ENCODE measurements at regions not wholly inside any gene's neighbourhood (a gene's known extent, or its start where the extent isn't known, plus 50 kb on each side); places are given as distances from the start of the nearest gene placed in this dataset.
"Not testable (repeated sequence)": the region's sequence is repeated elsewhere in the genome, so short reads cannot be mapped to it uniquely, and the experiment has no call there.

GRCh38 chr6:49097664-49098063 is 365.4 kb downstream of the MMUT start:
- DNase-seq (ENCODE audit: low read depth), result not testable (repeated sequence)

DNA sequence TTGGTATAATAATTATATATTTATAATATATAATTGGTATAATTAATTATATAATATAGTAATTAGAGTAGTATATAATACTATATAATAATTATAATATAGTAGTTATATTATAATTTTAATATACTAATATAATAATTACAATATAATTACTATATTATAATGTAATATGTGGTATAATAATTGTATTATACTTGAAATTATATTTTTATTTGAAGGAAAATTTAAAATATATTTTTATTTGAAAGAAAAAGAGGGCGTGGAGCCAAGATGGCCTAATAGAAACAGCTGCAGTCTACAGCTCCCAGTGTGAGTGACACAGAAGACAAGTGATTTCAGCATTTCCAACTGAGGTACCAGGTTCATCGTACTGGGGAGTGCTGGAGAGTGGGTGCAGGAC is 365.9 kb downstream of the MMUT start:
- no peak for DNase-seq (ENCODE audit: low read depth)

DNA sequence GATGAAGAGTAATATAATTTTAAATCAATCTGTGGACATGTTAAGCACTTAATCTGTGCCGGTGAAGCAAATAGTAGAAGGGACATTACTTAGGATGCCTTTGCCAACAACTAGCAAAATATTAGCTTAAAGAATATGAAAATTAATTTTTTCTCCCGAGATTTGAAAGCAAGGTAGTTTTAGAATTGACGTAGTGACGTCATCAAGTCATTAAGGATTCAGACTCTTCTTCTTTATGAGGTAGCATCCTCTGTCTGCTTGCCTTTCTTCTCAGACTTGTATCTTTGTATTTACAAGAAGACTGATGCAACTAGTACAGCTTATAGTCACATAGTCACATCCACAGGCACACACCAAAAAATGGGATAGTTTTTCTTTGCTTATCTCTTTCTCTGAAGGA is 374.4 kb downstream of the MMUT start:
- no peak for DNase-seq (ENCODE audit: low read depth)

DNA sequence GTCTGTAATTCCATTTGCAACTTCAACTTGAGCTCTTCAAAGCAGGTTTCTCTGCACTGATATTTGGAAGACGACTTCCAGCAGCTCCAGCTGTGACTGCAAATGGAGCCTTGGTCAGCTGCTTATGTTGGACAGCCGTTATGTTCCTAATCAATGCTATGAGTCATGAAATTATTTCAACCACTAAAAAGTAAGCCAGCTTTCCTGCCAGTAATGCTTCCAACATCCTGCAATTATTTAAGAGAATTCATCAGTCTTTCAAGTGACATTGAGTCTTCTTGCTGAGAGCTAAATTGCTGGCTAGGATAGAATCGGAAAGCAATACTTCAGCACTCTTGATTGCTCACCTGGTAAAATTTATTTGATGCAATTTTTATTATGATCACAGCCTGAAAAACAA is 375.7 kb downstream of the MMUT start:
- DNase-seq (ENCODE audit: low read depth), result no peak

DNA sequence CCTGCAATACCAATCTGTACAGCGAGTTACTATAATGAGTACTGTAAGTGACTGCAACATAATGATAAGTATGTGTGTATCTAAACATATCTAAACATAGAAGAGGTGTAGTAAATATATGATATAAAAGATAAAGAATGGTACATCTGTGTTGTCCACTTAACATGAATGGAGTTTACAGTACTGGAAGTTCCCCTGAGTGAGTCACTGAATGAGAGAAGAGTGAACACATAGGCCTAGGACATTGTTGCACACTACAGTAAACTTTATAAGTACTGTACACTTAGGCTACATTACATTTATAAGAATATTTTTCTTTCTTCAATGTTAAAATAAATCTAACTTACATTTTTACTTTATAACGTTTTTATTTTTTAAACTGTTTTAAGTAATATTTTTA is 380.4 kb downstream of the MMUT start:
- no peak for DNase-seq (ENCODE audit: low read depth)

DNA sequence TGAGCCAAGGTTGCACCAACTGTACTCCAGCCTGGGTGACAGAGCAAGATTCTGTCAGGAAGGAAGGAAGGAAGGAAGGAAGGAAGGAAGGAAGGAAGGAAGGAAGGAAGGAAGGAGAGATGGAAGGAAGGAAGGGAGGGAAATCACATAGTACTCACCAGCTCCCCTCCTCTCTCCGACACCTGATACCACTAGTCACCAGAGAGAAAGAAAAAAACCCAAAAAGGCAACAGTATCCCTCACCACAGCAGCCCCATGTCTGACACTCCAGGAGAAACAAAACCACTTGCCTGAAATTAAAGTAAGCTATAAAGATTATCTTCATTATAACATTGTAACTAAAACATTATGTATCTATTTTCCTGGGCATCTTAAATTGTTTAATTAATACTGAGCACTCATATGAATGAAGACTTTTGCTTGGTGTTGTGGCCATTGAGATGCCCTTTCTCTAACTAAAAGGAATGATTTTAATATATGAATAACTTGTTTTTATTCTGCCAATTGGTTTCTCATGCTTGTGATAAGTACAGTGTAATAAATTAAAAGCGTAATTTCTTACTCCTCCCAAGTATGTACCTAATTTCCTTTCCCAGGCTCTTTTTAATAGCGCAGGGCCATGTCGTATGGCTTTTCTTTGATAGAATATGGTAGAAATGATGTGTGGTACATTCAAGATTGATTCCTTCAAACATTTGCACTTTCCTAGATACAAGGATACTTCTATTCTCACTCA is 390.0 kb downstream of the MMUT start:
- DNase-seq (ENCODE audit: low read depth), result no peak

DNA sequence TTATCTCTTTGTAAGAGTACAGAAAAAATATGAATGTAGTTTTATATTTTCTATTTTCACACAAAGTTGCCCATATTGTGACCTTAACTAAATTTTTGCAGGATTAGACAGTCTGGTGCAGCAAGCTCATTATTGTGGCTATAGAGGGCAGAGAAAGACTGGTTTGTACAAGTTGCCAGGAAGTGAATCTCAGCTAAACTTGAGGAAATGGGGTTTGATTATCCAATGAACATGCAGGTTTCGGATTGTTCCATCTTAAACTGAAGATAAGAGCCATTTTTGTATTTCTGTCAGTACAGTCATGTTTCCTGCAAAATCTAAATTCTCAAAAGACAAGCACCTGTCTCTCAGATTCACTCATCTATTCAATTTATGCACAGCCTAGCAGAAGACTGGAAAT is 390.9 kb downstream of the MMUT start:
- no peak for DNase-seq (ENCODE audit: low read depth)

- no peak for DNase-seq (ENCODE audit: low read depth)
These were observed 392.6 kb downstream of the MMUT start for GRCh38 chr6:49070411-49070810.

DNA sequence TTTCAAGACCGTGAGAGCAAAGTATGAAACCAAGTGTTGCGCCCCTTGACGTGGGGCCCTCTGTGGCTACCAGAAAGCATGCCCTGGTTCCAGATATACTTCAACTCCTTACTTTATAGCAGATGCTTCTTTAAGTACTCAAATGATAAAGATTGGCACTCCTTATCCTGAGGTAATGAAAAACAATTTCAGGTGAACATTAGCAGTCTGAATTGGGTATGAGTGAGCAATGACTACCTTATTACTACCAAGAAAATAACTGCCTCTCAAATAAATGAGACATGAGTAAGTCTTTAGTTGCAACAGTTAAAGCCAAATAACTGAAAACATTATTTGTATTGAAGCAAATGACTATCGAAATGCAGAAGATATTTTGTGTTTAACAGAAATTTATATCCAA is 408.7 kb downstream of the MMUT start:
- no peak for DNase-seq (ENCODE audit: low read depth)

- no peak for DNase-seq (ENCODE audit: low read depth)
These were observed 410.2 kb downstream of the MMUT start for GRCh38 chr6:49052901-49053300.

- no peak for DNase-seq (ENCODE audit: low read depth)
These were observed 411.8 kb downstream of the MMUT start for GRCh38 chr6:49051281-49051680.

DNA sequence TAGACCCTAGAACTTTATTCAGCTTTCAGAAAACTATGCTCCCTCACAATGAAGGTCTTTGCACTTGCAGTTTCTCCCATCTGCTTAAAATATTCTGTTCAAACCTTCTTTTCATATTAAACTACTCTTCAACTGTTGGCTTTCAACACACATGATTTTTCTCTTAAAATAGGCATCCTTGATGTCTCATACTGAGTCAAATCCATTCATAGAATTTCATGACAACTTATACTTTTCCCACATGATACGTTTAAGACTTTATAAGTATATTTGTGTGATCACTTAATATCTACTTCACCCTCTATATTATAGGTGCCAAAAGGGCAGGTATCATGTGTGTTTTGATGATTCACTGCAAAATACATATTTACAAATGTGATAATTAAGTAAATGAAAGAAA is 412.5 kb downstream of the MMUT start:
- DNase-seq (ENCODE audit: low read depth), result no peak

DNA sequence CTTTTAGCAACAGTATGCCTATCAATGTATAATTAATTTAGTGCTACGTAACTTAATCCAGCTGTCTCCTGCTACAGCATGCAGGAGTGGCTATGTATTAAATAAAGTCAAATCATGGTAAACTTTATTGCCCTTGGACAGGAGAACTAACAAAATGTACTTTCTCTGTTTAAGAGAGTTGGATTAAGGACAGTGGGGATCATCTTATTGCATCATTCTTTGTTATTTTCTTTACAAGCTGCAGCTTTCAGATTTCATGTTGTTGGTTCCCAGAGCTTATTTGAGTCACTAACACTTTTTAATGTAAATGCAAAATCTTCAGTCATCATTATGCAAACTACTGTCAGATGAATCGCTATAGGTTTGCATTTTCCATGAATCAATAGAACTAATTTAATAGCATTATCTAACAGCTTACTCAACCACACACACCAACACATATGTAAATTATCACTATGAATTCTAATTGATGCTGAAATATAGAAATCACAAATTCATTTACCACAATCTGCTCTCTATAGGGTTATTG is 424.7 kb downstream of the MMUT start:
- DNase-seq (ENCODE audit: low read depth), result no peak

DNA sequence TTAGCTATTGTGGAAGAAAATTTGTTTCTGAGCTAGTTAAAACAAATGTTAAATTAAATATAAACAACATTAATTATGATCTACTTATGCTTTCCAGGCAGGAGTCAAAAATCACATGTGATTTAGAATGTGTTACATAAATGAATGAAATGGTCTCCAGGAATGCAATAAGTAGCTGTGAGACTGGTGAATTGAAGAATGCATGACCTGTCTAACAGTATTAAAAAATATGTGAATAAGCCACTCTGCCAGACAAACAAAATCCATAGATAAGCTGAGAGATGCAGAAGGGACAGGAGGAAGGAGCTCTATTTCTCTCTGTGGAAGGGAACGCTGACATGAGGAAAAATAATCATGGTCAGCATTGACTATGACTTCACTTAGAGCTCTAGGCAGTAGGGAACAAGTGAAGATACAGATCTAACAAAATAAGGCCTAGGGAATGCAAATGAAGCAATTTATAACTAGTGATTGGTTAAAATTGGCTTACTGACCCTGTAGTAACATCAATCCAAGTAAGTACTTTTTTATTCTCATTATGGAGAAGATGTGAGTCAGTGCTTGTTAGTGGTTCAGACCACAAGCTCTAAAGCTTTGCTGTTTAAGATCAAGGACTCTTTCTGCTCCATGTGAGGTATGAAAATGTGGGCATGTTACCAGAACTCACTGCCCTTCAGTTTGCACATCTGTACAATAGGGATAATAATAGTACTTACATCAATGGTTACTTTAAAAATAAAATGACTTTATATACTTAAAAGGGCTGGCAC is 432.6 kb downstream of the MMUT start:
- DNase-seq (ENCODE audit: low read depth), result peak; percentile 15

GRCh38 chr6:49027644-49028043 is 435.4 kb downstream of the MMUT start:
- DNase-seq (ENCODE audit: low read depth), result no peak

GRCh38 chr6:49025273-49026240 is 437.5 kb downstream of the MMUT start:
- no peak for DNase-seq (ENCODE audit: low read depth)

DNA sequence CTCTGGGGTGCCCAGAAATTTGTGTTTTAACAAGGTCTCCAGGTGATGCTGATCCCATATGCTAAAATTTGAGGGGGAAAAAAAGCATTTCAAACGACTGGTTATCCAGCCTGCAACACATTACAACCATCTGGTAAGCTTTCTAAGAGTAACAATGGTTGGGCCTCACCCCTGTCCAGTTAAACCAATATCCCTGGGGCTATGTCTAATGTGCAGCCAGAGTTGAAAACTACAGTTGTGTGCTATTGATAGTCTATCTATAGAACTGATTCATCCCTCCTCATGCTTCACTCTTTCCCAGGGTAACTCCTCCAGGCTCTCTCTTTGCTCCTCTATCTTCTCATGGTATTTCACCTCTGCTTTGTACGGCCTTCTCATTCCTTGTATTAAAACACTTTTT is 458.3 kb downstream of the MMUT start:
- no peak for DNase-seq (ENCODE audit: low read depth)

DNA sequence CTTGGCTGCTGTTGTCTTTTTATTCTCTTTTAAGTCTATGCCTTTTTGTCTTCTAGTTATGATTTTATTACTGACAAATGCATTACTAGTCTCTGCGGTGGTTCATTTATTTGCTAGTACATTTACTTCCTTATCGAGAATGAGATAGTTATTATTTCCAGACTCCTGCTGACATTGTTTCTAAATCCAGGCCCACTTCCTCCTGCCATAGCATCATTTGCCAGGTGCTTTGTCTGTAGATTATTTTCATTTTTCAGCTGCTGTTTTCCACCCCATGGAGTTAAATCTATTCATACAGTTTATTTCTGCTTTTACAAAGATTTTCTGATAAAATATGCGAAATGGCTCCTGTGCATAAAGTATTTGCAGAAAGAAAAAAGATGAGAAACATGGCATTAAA is 459.7 kb downstream of the MMUT start:
- DNase-seq (ENCODE audit: low read depth), result no peak

GRCh38 chr6:49001856-49002541 is 461.1 kb downstream of the MMUT start:
- DNase-seq (ENCODE audit: low read depth), result peak; percentile 8

DNA sequence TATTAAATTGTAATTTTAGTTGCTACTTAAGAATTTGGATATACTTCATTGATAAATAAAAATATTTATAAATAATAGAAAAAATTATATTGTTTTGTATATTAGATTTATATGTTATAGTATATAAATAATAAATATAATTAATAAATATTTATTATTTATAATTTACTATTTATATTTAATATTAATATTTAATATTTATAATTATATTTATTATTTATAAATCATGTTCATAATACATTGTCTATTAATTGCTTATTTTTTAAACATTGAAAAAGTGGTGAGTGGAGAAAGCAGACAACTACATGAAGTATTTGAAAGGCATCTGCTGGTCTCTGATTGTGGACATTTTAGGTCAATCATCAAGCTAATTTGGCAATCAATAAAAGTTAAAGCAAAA is 464.5 kb downstream of the MMUT start:
- DNase-seq (ENCODE audit: low read depth), result no peak

DNA sequence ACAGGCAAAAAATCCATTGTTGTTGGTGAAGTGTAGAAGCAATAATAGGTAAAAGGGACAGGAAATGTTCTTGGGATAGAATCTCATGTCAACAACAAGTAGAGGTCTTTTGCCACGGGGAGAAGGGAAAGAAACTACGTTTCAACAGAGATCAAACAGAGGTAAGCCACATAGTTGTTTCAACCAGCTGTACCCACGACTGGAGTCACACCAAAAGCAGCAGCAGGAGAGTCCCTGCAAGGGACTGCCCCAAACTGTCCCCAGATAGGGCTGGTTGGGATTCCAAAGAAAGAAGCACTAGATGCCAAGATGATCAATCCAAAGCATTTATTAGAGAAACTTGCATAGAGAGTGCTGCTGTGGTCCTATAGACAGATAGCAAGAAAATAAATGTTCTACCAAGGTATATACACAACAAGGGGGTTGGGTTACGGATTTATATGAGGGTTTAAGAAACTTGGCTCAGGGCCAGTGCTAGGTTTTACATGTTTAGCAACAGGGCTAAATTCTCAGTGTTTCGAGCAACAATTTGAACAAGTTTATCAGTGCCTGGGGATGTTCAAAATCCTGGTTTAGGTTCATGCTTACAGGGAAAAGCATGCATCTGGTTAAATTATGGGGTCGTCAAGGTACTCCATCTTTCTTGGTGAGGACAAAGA is 466.5 kb downstream of the MMUT start:
- no peak for DNase-seq (ENCODE audit: low read depth)
